GM19043 (cell line): ENCODE measurements at regions not wholly inside any gene's neighbourhood (a gene's known extent, or its start where the extent isn't known, plus 50 kb on each side); places are given as distances from the start of the nearest gene placed in this dataset.
"Not testable (repeated sequence)": the region's sequence is repeated elsewhere in the genome, so short reads cannot be mapped to it uniquely, and the experiment has no call there.

Source experiments
- ATAC-seq: cut with Tn5 transposase; IDR thresholded peaks from one replicate; pipeline ENCODE4 v1.9.1; 2021; ENCODE audit warnings: low read depth; ENCODE audit not compliant: unreplicated experiment

DNA sequence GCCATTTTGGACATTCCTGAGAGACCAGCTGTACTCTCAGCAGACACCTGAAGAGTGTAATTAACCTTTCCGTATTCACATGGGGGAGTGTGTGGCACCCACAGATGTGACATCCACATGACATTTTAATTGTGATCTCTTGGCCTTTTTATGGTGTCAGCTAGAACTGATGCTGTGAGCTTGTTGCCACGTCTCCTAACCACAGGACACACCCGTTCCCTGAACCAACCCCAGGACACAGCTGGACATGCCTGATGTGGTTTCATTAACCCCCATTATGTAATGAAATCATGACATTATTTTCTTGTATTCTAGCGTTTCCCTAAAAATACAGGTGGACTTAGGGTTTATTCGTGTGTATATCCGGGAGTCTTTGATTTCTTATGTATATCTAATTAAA is 1036.1 kb downstream of the TMEM121 start:
- ATAC-seq: no peak

DNA sequence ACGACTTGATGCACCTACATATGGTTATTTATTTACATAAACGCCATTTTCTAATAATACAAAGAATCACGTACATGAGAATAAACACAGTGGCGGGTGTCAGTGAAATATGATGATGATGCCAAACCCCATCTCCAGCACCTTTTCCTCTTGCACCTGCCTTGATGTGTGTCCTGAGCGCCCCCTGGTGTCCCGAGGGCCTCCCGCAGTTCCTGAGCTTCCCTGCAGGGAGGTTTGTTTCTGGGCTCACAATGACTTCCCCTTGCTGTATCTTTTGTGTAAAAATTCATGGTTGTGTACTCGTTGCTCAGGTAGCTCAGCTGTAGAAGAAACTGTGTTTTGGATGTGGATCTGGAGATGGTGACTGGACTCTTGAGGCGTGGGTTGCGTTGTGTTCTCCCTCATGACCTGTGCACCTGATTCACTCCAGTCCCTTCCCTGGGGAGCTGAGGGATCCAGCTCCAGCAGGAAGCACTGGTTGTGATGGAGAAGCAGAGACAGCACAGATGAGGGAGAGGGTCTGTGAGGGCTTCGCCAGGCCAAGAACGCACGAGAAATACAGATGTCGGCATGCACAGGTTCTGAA is 1037.8 kb downstream of the TMEM121 start:
- no peak for ATAC-seq

DNA sequence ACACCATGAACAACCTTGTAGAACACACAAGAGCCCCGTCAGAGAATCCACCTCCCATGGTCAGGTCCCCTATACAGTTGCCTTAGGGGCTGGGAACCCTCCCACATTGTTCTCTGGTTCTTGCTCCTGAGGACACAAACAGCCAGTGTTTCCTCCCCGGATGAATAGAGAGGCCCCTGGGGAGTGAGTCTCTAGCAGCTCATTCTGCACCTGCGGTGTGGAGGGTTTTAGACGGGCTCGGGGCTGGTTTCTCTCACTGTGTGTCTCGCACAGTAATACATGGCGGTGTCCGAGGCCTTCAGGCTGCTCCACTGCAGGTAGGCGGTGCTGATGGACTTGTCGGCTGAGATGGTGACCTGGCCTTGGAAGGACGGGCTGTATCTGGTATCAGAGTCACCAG is 1052.1 kb downstream of the TMEM121 start:
- no peak for ATAC-seq

DNA sequence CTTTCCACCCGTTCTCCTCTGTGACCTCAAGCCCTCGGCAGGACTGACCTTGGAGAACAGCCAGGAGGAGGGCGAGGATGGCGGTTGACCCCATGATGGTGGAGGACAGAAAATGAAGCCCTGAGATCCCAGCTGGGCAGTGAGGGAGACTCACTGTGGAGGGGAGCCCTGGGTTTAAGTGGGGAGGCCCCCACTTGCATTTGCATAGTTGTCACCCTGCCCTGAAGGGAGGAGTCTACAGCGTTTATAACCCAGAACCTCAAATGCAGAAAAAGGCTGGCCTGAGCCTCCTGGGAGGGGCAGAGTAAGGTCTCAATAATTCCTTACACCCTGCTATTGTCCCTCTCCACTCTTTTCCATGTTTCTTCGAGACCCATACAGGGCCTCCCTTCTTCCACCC is 1052.7 kb downstream of the TMEM121 start:
- no peak for ATAC-seq

DNA sequence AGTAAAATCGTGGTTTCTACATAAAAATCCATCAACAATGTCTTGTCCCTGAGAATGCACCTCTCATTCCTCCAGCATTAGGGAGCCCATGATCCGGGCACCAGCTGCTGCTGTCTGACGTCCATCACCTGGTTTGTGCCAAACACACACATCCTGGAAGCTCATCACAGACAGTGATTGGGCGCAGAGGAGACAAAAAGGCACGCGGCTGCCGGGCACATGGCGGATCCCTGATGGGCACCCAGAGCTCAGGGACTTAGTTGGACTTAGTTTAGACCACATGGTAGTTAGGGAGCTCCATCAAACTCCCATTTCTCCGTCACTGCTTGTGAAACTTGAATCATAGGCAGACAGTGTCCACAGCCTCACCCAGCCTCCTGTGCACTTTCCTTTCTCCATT is 1059.3 kb downstream of the TMEM121 start:
- no peak for ATAC-seq

DNA sequence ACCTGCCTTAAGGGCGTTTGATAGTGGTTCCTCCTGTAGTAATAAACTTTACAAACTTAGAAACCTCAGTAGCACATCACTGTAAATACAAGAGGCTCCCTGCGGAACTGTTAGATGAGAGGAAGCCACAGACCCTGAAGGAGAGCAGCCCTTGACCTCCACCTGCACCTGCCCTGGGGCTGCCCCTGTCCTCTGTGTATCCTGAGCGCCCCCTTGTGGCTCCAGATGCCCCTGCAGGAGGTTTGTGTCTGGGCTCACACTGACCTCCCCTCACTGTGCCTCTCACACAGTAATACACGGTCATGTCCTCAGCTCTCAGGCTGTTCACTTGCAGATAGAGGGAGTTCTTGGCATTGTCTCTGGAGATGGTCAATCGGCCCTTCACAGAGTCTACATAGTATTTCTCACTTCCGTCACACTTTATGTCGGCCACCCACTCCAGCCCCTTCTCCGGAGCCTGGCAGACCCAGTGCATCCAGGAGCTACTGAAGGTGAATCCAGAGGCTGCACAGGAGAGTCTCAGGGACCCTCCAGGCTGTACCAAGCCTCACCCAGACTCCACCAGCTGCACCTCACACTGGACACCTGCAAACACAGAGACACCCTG is 1059.8 kb downstream of the TMEM121 start:
- no peak for ATAC-seq

DNA sequence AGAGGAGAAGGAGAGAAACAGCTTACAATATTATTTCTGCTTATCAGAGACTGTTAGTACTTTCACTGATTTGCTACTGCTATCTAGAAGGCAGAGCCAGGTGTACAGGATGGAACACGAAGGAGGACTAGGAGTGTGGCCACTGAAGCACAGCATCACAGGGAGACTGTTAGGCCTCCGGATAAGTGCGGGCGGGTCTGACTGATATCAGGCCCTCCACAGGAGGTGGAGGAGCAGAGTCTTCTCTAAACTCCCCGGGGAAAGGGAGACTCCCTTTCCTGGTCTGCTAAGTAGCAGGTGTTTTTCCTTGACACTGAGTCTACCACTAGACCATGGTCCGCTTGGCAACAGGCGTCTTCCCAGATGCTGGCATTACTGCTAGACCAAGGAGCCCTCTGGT is 1065.2 kb downstream of the TMEM121 start:
- ATAC-seq: not testable (repeated sequence)

DNA sequence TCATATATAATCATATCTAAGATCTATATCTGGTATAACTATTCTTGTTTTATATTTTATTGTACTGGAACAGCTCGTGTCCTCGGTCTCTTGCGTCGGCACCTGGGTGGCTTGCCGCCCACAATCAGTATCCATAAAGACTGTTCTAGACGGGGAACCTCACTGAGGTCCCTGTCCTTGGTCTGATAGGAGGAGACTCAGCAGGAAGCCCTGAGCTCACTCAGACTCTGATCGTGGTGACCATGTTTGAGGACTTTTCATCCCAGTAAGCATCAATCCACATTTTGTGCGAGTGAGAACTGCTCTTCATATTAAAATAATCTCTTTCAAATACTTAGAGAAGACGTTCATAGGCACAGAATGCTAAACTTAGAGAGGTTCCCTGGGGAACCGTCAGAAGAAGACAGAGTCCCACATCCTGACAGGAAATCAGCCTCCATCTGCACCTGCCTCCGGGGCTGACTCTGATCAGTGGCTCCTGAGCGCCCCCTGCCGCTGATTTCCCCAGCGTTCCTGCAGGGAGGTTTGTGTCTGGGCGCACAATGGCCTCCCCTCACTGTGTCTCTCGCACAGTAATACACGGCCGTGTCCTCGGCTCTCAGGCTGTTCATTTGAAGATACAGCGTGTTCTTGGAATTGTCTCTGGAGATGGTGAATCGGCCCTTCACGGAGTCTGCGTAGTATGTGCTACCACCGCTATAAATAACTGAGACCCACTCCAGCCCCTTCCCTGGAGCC is 1065.9 kb downstream of the TMEM121 start:
- ATAC-seq: not testable (repeated sequence)

DNA sequence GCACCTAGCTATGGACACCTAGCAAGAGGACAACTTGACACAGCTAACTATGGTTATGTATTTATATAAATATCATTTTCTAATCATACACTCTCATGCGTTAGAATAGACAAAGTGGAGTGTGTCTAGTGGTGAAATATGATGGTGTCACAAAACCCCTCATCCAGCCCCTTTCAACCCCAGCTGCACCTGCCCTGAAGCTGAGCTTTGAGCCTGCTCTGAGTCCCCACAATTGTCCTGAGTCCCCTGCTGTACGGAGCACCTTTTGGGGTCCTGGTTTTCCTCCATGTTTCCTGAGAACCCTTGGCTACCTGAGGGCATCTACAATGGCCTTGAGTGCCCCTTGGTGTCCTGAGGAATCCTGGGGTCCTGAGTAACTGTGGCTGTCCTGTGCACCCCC is 1072.8 kb downstream of the TMEM121 start:
- ATAC-seq: no peak

DNA sequence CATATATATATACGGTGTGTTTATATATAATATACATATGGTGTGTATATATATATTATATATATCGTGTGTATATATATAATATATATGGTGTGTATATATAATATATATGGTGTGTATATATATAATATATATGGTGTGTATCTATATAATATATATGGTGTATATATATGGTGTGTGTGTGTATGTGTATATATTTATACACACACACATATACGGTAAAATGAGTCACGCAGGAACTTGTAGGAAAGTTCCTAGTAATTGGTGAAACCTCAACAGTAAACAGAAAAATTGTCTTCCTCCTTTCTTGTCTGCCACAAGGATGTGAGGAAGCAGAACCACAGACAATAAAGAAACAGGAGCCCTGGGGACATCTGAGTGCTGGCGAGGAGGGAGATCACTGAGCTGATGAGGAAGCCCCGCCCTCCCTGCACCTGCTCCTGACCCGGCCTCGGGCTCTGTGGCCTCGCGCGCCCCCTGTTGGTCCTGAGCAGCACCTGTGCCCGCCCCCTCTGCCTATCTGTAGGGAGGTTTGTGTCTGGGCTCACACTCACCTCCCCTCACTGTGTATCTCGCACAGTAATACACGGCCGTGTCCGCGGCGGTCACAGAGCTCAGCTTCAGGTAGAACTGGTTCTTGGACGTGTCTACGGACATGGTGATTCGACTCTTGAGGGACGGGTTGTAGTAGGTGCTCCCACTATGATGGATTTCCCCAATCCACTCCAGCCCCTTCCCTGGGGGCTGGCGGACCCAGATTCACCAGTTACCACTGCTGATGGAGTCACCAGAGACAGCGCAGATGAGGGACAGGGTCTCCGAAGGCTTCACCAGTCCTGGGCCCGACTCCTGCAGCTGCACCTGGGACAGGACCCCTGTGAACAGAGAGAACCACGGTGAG is 1079.4 kb downstream of the TMEM121 start:
- no peak for ATAC-seq

DNA sequence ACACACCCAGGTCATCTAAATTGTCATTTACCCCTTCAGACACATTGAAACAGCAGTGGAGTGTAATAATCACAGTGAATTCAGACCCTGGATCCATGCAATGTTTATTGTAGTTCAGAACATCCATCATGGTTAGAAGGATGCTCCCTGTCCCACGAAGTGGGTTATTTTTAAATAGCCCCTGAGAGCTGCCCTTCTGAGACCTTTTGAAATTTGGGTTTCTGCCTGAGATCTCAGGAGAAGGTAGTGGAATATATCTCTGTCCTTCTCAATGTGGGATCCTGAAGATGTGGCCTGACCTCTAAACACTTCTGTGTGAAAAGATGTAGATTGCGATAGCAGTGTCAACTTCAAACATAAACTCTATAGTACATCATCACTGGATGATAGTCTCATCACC is 1080.6 kb downstream of the TMEM121 start:
- no peak for ATAC-seq

DNA sequence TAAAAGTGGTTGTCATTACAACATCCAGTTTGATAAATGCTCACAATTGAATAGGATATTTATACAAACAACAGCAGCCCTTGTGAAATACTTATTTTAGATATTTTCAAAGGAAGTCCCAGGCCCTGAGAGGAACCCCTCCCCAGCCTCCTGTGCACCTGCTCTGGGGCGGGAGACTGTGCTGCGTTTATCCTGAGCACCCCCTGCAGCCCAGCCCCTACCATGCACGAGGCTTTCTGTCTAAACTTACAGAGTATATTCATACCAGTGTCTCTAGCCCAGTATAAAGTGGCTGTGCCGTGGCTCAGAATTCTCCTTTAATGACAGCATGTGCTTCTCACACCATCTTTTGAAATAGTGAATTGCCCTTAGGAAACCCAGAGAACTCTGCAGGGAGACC is 1084.3 kb downstream of the TMEM121 start:
- ATAC-seq: no peak

DNA sequence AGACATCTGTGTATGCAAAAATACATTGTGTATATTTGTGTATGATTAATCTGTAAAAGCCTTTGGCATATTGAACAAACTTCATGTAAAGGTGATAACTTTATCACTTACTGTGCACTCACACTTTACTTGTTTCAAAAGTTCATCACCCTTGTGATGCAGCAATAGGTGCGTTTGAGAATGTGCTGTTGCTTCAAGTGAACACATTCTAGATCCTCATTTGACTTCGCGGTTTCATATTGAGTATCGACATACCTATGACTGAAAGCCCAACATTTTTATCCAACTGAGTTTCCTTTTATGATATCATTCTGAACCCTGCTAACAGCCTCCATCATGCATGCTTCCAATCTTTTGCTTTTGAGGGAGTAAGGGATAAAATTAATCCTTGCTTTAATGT is 1086.9 kb downstream of the TMEM121 start:
- ATAC-seq: no peak

DNA sequence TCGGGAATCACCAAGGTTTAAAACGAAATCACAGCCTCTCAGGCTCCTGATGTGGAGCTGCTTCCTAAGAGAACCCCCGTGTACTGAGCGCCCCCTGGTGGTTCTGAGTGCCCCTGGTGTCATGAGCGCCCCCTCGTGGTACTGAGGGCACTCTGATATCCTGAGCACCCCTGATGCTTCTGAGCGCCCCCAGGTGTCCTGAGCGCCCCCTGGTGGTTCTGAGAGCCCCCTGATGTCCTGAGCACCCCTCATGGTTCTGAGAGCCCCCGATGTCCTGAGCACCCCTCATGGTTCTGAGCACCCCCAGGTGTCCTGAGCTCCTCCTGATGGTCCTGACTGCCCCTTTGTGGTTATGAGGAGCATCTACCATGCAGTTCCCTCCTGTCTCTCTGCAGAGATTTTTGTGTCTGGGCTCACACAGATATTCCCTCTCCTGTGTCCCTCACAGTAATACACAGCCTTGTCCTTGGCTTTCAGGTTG is 1092.1 kb downstream of the TMEM121 start:
- not testable (repeated sequence) for ATAC-seq

DNA sequence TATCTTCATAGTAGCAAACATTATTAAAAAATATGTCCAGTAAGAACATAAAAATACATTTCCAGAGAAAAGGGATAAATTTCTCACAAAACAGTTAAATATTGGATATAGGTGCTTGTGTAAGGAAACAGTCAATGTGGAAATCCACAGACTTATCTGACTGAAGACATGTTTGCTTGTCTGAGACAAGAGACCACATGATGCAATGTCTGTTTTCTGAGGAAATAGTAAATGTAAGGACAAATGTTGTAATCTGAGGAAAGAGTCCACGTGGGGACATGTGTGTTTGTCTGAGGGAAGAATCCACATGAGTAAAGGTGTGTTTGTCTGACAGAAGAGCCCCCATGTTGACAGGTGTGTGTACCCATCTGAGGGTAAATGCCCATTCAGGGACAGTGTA is 1093.2 kb downstream of the TMEM121 start:
- ATAC-seq: no peak

DNA sequence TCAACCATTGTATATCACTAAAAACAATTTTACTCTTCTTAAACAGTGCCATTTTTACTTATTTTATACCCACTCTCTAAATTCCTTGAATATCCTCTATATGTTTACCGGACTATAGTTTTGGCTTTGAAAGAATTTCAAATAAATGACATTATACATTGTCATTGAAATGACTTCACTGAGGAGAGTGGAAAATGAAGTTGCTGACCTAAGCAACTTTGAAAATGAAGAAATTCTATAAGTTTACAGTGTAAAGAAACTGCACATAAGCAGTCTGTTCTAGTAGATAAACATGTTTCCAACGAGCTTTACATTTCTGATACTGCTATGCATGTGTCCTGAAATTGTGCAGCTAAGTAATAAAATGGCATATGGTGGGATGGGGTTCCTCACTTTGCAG is 1094.0 kb downstream of the TMEM121 start:
- no peak for ATAC-seq

DNA sequence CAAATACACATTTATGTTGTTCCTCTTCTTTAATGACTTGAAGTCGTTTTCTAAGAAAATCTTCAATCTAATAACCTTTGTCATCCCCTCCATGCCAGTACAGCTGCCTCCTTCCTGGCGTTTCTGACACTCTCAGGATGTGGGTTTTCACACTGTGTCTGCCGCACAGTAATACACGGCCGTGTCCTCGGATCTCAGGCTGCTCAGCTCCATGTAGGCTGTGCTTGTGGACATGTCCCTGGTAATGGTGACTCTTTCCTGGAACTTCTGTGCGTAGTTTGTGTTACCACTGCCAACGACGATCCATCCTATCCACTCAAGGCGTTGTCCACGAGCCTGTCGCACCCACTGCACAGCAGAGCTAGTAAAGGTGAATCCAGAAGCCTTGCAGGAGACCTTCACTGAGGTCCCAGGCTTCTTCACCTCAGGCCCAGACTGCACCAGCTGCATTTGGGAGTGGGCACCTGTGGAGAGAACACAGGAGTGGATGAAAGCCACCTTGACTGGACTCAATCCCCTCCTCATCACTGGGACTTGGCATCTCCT is 1095.9 kb downstream of the TMEM121 start:
- ATAC-seq: no peak

DNA sequence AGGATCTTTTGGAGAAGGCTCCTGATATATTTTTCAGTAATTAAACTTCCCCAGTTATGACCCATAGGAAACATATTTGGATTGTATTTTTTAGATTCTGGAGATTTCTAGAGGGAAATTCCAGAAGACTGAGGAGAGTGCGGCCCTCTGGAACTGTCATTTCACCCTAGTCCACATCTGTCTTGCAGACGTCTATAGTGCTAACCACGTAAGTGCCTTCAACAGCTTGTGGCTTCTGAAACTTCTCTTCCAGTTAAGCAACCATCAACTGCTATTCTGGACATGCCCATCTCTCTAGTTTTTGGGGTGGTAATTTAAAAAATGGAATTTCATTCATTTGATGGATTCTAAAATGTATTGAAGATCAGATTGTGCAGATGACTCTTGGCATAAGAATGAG is 1098.8 kb downstream of the TMEM121 start:
- ATAC-seq: no peak

DNA sequence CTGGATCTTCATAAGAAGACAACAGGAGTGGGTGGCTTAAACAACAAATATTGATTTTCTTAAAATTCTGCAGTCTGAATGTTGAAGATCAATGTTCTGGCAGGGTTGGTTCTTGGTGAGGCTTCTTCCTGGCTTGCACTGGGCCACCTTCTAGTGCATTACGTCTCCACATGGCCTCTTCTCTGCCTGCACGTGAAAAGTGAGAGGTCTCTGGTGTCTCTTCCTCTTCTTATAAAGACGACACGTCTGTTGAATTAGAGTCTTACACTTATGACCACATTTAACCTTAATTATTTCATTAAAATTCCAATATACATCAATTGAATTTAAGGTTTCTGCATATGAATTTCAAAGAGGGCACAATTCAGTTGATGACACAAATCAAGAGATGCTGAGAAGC is 1100.1 kb downstream of the TMEM121 start:
- not testable (repeated sequence) for ATAC-seq

DNA sequence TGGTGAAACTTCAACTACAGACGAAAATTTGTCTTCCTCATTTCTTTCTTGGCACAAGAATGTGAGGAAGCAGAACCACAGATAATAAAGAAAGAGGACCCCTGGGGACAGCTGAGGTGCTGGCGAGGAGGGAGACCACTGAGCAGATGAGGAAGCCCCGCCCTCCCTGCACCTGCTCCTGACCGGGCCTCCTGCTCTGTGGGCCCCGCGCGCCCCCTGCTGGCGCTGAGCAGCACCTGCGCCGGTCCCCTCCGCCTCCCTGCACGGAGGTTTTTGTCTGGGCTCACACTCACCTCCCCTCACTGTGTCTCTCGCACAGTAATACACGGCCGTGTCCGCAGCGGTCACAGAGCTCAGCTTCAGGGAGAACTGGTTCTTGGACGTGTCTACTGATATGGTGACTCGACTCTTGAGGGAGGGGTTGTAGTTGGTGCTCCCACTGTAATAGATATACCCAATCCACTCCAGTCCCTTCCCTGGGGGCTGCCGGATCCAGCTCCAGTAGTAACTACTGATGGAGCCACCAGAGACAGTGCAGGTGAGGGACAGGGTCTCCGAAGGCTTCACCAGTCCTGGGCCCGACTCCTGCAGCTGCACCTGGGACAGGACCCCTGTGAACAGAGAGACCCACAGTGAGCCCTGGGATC is 1100.7 kb downstream of the TMEM121 start:
- ATAC-seq: not testable (repeated sequence)
